ENCODE measurements at regions not wholly inside any gene's neighbourhood (a gene's known extent, or its start where the extent isn't known, plus 50 kb on each side); places are given as distances from the start of the nearest gene placed in this dataset.

- no peak for TF ChIP-seq POLR2A (IDR thresholded peaks at IDR 0.05)
- no peak for TF ChIP-seq CTCF (IDR thresholded peaks at IDR 0.05)
Measured at GRCh38 chr6:15986027-15986629, 142.8 kb upstream of the MYLIP start.

Measured in ovary (tissue), 3 donors.